HEK293 (cell line): ENCODE measurements at regions not wholly inside any gene's neighbourhood (a gene's known extent, or its start where the extent isn't known, plus 50 kb on each side); places are given as distances from the start of the nearest gene placed in this dataset.

Experiments
- ATF2 ChIP-seq: fragments of 450-650 bp; formaldehyde crosslinking; IDR thresholded peaks from 2 replicates; pipeline ENCODE4 v1.5.1; 2016; ENCODE audit warnings: missing biosample characterization, missing genetic modification characterization, low read depth
- CTCF ChIP-seq: fragments of 450-650 bp; formaldehyde crosslinking; IDR thresholded peaks from 2 replicates; pipeline ENCODE4 v1.5.1; 2016; ENCODE audit warnings: missing biosample characterization, missing genetic modification characterization
- KLF16 ChIP-seq: fragments of 450-650 bp; formaldehyde crosslinking; IDR thresholded peaks from 2 replicates; pipeline ENCODE4 v1.5.1; 2017; ENCODE audit warnings: missing biosample characterization, missing genetic modification characterization
- TSHZ1 ChIP-seq: fragments of 450-650 bp; formaldehyde crosslinking; IDR thresholded peaks from 2 replicates; pipeline ENCODE4 v1.5.1; 2016; ENCODE audit warnings: missing biosample characterization, missing genetic modification characterization, borderline replicate concordance
- ZNF10 ChIP-seq: fragments of 450-650 bp; formaldehyde crosslinking; IDR thresholded peaks from 2 replicates; pipeline ENCODE4 v1.5.1; 2017; ENCODE audit warnings: missing biosample characterization, missing genetic modification characterization
- ZNF112 ChIP-seq: fragments of 450-650 bp; formaldehyde crosslinking; IDR thresholded peaks from 2 replicates; pipeline ENCODE4 v1.5.0; 2017; ENCODE audit warnings: missing biosample characterization, missing genetic modification characterization
- ZNF211 ChIP-seq: fragments of 450-650 bp; formaldehyde crosslinking; IDR thresholded peaks from 2 replicates; pipeline ENCODE4 v1.5.1; 2016; ENCODE audit warnings: low read depth, missing biosample characterization, missing genetic modification characterization
- ZNF24 ChIP-seq: fragments of 450-650 bp; formaldehyde crosslinking; IDR thresholded peaks from 2 replicates; pipeline ENCODE4 v1.5.1; 2016; ENCODE audit warnings: missing biosample characterization, missing genetic modification characterization
- ZNF274 ChIP-seq, 2 experiments: fragments of 200-500 bp in 1 of 2; fragments of 450-650 bp in 1 of 2; sonication (Bioruptor generic) in 1 of 2; formaldehyde crosslinking in 1 of 2; IDR thresholded peaks; 2 replicates each; pipeline versions ENCODE4 v1.5.1 to v1.6.1; 2014 to 2016; ENCODE audit warnings: borderline replicate concordance in 1 of 2, inconsistent platforms in 1 of 2, low read length in 1 of 2, missing biosample characterization in 1 of 2, missing genetic modification characterization in 1 of 2
- ZNF354C ChIP-seq: fragments of 450-650 bp; formaldehyde crosslinking; IDR thresholded peaks from 2 replicates; pipeline ENCODE4 v1.5.1; 2016; ENCODE audit warnings: missing biosample characterization, missing genetic modification characterization, low read depth, borderline replicate concordance
- ZNF549 ChIP-seq: fragments of 450-650 bp; IDR thresholded peaks from 2 replicates; pipeline ENCODE4 v1.5.1; 2018; ENCODE audit warnings: missing biosample characterization, missing genetic modification characterization, mild to moderate bottlenecking, inconsistent platforms, moderate library complexity
- ZNF560 ChIP-seq: fragments of 450-650 bp; formaldehyde crosslinking; IDR thresholded peaks from 2 replicates; pipeline ENCODE4 v1.5.1; 2017; ENCODE audit warnings: missing biosample characterization, missing genetic modification characterization, borderline replicate concordance

- TF ChIP-seq ZNF560 (tag by site-specific recombination) (no peak), ZNF10 (no peak), CTCF (no peak), ZNF354C (no peak), ZNF549 (no peak), ZNF211 (no peak), ZNF274 (IDR thresholded peaks at IDR 0.05; ENCODE audit: low read length) (no peak), ZNF274 (tag by site-specific recombination; IDR thresholded peaks at IDR 0.05; ENCODE audit: borderline replicate concordance) (no peak), KLF16 (tag by site-specific recombination) (no peak), ZNF112 (tag by site-specific recombination) (no peak), TSHZ1 (tag by site-specific recombination) (no peak), ZNF24 (tag by site-specific recombination) (no peak), ATF2 (tag by site-specific recombination) (no peak)
Observed at GRCh38 chr5:82865625-82866024, 211.6 kb downstream of the TMEM167A start.
